Ascending aorta (tissue), 2 donors: ENCODE measurements at regions not wholly inside any gene's neighbourhood (a gene's known extent, or its start where the extent isn't known, plus 50 kb on each side); places are given as distances from the start of the nearest gene placed in this dataset.

Source experiments
- DNase-seq, 2 donors: peaks; one replicate each; pipeline ENCODE4 v3.0.0-alpha.2; 2019; ENCODE audit warnings: low spot score in 2 of 2
- H3K27ac ChIP-seq, 2 donors: fragments of 200-600 bp; sonication (generic); one replicate each; pipeline ENCODE4 v1.5.1; 2016 to 2017; ENCODE audit warnings: mild to moderate bottlenecking in 1 of 2
- H3K27me3 ChIP-seq: fragments of 200-600 bp; sonication (generic); one replicate; pipeline ENCODE4 v1.5.1; 2017
- H3K36me3 ChIP-seq, 2 donors: fragments of 200-600 bp; sonication (generic); one replicate each; pipeline ENCODE4 v1.5.1; 2016
- H3K4me1 ChIP-seq, 2 donors: fragments of 200-600 bp; sonication (generic); one replicate each; pipeline ENCODE4 v1.5.1; 2016 to 2017; ENCODE audit warnings: mild to moderate bottlenecking in 1 of 2
- H3K4me3 ChIP-seq, 2 donors: fragments of 200-600 bp; sonication (generic); one replicate each; pipeline ENCODE4 v1.5.1; 2016 to 2017; ENCODE audit warnings: mild to moderate bottlenecking in 1 of 2
- H3K9me3 ChIP-seq, 2 donors: fragments of 200-600 bp; sonication (generic); one replicate each; pipeline ENCODE4 v1.5.1; 2016
- CTCF ChIP-seq, 3 experiments: fragments of 200-600 bp in 2 of 3; fragments of 450-650 bp in 1 of 3; sonication (generic) in 2 of 3; IDR thresholded peaks; one replicate each; pipeline ENCODE4 v1.5.1; 2016 to 2019; ENCODE audit warnings: antibody characterized with exemption in 3 of 3, mild to moderate bottlenecking in 1 of 3, moderate library complexity in 1 of 3
- intact Hi-C: fragments of 100-400 bp; cut with DNase I; formaldehyde crosslinking; loops from one replicate; pipeline ENCODE4 v1.15.1; 2023

GRCh38 chr4:156596026-156596425 is 375.6 kb downstream of the PDGFC start:
- no peak overlapping the region for H3K4me3 ChIP-seq
- H3K9me3 ChIP-seq: no peaks in the 10 kb centered on the region
- no peaks in the 10 kb centered on the region for H3K27me3 ChIP-seq
- no peak for TF ChIP-seq CTCF (IDR thresholded peaks at IDR 0.05)
- intact Hi-C loops: no loop called here
- no peak overlapping the region for H3K27ac ChIP-seq
- no peaks in the 10 kb centered on the region for H3K36me3 ChIP-seq
- peaks cover 0 to 8% of the 10 kb centered on the region in 2 donors for H3K4me1 ChIP-seq
- no peak for DNase-seq

- no peaks in the 10 kb centered on the region for H3K36me3 ChIP-seq
- no peak for DNase-seq
- H3K4me3 ChIP-seq: no peak overlapping the region
- peaks cover 0 to 8% of the 10 kb centered on the region in 2 donors for H3K4me1 ChIP-seq
- H3K27me3 ChIP-seq: no peaks in the 10 kb centered on the region
- H3K9me3 ChIP-seq: no peaks in the 10 kb centered on the region
- H3K27ac ChIP-seq: no peak overlapping the region
- intact Hi-C loops: no loop called here
- TF ChIP-seq CTCF (IDR thresholded peaks at IDR 0.05): no peak
Observed at GRCh38 chr4:156595041-156595440, 376.6 kb downstream of the PDGFC start.

GRCh38 chr4:156594624-156595023 is 377.0 kb downstream of the PDGFC start:
- DNase-seq: no peak
- Histone ChIP-seq H3K4me1 (peaks cover 0 to 8% of the 10 kb centered on the region in 2 donors), H3K9me3 (no peaks in the 10 kb centered on the region), H3K27ac (no peak overlapping the region), H3K27me3 (no peaks in the 10 kb centered on the region), H3K36me3 (no peaks in the 10 kb centered on the region), H3K4me3 (no peak overlapping the region)
- TF ChIP-seq CTCF (IDR thresholded peaks at IDR 0.05): no peak
- intact Hi-C loops: no loop called here

GRCh38 chr4:156593464-156593863 is 378.1 kb downstream of the PDGFC start:
- H3K4me1 ChIP-seq: peaks cover 0 to 7% of the 10 kb centered on the region in 2 donors
- no peak for TF ChIP-seq CTCF (IDR thresholded peaks at IDR 0.05)
- no peaks in the 10 kb centered on the region for H3K9me3 ChIP-seq
- no peaks in the 10 kb centered on the region for H3K27me3 ChIP-seq
- DNase-seq: no peak
- no peak overlapping the region for H3K4me3 ChIP-seq
- no peaks in the 10 kb centered on the region for H3K36me3 ChIP-seq
- intact Hi-C loops: no loop called here
- no peak overlapping the region for H3K27ac ChIP-seq

GRCh38 chr4:156591679-156592078 is 379.9 kb downstream of the PDGFC start:
- H3K4me1 ChIP-seq: peaks cover 0 to 2% of the 10 kb centered on the region in 2 donors
- no peak overlapping the region for H3K4me3 ChIP-seq
- no peak overlapping the region for H3K27ac ChIP-seq
- TF ChIP-seq CTCF (IDR thresholded peaks at IDR 0.05): no peak
- H3K27me3 ChIP-seq: no peaks in the 10 kb centered on the region
- H3K9me3 ChIP-seq: no peaks in the 10 kb centered on the region
- no peak for DNase-seq
- H3K36me3 ChIP-seq: no peaks in the 10 kb centered on the region
- intact Hi-C loops: no loop called here

- TF ChIP-seq CTCF (IDR thresholded peaks at IDR 0.05): no peak
- DNase-seq: no peak
- no peaks in the 10 kb centered on the region for H3K27me3 ChIP-seq
- H3K27ac ChIP-seq: no peak overlapping the region
- intact Hi-C loops: no loop called here
- no peaks in the 10 kb centered on the region for H3K36me3 ChIP-seq
- H3K4me1 ChIP-seq: no peaks in the 10 kb centered on the region
- H3K9me3 ChIP-seq: no peaks in the 10 kb centered on the region
- H3K4me3 ChIP-seq: no peak overlapping the region
Observed at GRCh38 chr4:156584100-156584499, 387.5 kb downstream of the PDGFC start.
